ENCODE measurements at regions not wholly inside any gene's neighbourhood (a gene's known extent, or its start where the extent isn't known, plus 50 kb on each side); places are given as distances from the start of the nearest gene placed in this dataset.

GRCh38 chr1:62962014-62962812 is 178.3 kb downstream of the ATG4C start:
- TF ChIP-seq CTCF (IDR thresholded peaks at IDR 0.05) (no peak), EP300 (IDR thresholded peaks at IDR 0.05) (no peak), POLR2A (IDR thresholded peaks at IDR 0.05) (no peak), POLR2AphosphoS5 (IDR thresholded peaks at IDR 0.05) (no peak)

Data from suprapubic skin (tissue), 4 donors.